ENCODE measurements at regions not wholly inside any gene's neighbourhood (a gene's known extent, or its start where the extent isn't known, plus 50 kb on each side); places are given as distances from the start of the nearest gene placed in this dataset.

DNA sequence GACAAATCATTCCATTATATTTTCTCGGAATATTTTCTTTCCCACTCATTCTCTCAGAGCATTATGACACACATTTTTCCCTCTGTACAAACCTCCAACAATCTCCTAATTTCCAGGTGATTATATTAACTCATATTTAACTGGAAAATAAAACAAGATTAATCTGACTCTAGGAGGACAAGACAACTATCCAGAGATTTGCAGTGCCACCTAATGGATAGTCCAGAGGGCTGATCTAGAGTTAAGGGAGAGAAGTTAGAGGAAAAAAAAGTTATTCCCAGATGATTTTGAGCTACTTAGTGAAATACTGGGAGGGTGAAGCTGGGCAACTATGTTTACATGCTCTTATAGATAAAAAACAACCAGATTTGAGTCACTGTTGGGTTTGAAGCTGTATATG is 161.7 kb downstream of the ALX1 start:
- TF ChIP-seq, protein P1, sequence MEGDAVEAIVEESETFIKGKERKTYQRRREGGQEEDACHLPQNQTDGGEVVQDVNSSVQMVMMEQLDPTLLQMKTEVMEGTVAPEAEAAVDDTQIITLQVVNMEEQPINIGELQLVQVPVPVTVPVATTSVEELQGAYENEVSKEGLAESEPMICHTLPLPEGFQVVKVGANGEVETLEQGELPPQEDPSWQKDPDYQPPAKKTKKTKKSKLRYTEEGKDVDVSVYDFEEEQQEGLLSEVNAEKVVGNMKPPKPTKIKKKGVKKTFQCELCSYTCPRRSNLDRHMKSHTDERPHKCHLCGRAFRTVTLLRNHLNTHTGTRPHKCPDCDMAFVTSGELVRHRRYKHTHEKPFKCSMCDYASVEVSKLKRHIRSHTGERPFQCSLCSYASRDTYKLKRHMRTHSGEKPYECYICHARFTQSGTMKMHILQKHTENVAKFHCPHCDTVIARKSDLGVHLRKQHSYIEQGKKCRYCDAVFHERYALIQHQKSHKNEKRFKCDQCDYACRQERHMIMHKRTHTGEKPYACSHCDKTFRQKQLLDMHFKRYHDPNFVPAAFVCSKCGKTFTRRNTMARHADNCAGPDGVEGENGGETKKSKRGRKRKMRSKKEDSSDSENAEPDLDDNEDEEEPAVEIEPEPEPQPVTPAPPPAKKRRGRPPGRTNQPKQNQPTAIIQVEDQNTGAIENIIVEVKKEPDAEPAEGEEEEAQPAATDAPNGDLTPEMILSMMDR (IDR thresholded peaks at IDR 0.05) = no peak
- TF ChIP-seq POLR2A (IDR thresholded peaks at IDR 0.05) = no peak

Data from lower leg skin (tissue), 3 donors.